Embryonic facial prominence (tissue), 1 donor: ENCODE measurements at regions not wholly inside any gene's neighbourhood (a gene's known extent, or its start where the extent isn't known, plus 50 kb on each side); places are given as distances from the start of the nearest gene placed in this dataset.

Source experiments
- DNase-seq: peaks from one replicate; pipeline ENCODE4 v3.0.0-alpha.2; 2016; ENCODE audit errors: extremely low spot score

DNA sequence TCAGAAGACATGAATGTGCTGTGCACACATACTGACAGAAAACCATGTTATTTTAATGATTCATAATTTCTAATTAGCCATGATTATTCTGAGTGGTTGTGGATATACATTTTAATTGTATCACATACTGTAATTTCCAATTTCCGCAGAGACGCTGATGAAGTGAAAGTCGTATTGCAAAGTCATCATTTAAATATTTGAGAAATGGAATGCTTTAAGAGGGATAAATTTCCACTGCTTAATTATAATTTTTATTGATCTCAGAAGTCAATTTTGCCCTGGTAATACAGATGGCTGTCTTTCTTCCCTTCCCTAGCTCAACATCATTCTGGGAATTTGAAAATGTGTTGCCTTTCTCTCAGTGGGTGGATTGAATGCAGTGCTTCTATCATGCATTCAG, 819.3 kb downstream of the ROBO2 start:
- DNase-seq, result no peak

DNA sequence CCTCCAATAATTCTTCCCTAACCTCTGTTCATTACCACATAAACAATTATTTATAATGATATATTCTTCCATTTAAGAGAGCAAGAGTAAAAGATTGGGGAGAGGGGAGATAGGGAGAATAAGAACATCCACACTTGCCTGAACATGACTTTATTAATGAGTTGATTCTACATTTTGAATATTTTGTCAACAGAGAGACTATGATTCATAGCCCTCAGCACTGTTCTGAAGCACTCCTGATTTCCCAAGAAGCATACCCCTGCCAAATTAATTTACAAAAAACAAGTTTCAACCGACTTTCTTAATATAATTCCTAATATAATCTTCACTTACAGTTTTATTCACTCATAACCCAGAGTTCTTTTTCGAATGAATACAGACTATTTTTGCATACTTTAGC, 828.8 kb downstream of the ROBO2 start:
- no peak for DNase-seq

DNA sequence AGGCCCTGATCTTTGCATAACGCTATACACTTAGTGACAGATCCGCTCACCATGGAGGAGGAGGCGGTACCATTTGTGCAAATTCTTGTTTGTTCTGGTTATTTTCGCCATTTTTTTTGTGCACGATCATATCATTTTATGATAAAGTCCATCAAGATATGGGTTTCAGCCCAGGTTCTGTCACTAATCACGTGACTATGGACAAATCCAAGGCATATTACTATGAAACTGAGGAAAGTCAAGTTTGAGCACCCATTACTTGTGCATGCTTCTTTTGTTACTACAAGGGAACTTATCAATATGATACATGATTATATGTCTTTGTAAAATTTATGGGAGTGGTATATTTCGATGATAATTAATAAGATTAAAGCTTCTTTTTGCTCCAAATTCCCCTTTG, 829.5 kb downstream of the ROBO2 start:
- no peak for DNase-seq

DNA sequence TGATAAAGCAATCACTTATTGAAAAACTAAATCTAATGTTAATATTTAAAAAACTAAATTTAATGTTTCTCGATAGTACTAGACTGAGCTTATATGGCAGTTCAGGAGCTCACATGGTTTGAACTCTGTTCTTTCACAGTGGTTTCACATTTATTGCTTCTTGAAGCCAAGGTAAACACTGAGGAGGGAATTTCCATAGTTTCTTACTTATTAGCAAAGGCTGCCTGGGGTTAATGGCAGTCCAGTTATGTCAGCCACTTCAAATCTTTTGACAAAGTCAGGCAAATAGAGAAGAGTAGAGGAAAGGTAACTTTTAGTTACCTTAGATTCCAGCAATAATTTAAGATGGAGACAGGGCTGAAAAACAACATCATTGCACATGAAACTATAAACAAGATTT, 831.5 kb downstream of the ROBO2 start:
- no peak for DNase-seq

GRCh38 chr3:77873598-77873997, 833.7 kb downstream of the ROBO2 start:
- DNase-seq, result no peak

DNA sequence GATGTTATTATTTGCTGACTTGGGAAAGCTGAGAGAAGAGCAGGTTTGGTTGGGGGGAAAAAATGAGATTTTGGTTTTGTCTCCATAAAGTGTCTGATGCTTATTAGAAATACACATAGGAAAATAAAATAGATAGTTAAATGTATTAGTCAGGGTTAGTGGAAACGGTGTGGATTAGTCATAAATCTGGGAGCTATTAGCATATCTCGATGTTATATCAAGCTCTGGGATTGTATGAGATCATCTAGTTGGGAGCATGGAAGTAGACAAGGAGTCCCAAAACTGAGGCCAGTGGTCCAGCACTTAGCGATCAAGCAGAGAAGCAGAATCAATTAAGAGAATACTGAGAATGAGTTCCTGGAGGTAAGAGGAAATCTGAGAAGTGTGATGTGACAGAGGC, 845.5 kb downstream of the ROBO2 start:
- no peak for DNase-seq

DNA sequence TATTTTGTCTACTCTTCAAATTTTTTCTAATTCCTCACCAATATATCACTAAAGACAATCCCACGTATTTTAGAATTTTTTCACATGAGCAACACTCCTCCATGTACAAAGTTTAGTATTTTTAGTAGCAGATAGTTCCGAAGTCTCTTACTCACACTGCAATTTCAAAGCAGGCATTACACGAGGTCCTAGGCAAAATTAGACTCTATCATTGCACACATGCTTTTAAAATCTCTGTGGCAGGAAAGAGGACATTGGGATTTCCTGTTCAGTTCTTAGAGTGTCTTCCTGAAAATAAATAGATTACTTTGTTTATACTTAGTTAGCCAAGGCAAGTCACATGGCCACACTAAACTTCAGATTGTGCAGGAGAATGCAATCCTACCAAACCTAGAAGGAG, 847.7 kb downstream of the ROBO2 start:
- DNase-seq, result no peak

DNA sequence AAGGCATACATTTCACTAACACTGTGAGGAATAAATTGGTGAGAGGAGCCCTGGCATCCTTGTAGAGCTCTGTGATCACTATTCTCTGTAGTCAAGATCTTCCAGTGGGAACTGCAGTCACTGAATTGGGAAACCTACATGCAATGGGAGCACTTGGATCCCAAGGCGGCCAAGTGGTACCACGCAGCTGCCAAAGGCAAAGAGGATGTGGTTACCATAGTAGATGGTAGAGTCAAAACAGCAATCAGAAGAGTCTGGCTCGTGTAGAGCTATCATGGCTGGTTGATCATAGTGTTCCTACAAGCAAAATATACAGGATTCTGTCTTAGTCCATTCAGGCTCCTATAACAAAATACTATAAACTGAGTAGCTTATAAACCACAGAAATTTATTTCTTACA, 849.7 kb downstream of the ROBO2 start:
- DNase-seq, result no peak

DNA sequence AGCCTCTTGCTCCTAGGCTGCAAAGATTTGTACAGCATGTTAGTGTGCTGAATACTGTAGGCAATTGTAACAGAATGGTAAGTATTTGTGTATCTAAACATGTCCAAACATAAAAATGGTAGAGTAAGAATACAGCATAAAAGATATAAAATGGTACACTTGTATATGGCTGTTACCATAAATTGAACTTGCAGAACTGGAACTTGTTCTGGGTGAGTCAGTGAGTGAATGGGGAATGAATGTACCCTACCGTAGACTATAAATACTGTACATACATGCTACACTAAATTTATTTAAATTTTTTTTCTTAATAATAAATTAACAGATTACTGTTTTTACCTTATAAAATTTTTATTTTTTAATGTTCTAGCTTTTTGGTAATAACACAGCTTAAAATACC, 858.7 kb downstream of the ROBO2 start:
- no peak for DNase-seq

GRCh38 chr3:77902675-77903074, 862.8 kb downstream of the ROBO2 start:
- no peak for DNase-seq

DNA sequence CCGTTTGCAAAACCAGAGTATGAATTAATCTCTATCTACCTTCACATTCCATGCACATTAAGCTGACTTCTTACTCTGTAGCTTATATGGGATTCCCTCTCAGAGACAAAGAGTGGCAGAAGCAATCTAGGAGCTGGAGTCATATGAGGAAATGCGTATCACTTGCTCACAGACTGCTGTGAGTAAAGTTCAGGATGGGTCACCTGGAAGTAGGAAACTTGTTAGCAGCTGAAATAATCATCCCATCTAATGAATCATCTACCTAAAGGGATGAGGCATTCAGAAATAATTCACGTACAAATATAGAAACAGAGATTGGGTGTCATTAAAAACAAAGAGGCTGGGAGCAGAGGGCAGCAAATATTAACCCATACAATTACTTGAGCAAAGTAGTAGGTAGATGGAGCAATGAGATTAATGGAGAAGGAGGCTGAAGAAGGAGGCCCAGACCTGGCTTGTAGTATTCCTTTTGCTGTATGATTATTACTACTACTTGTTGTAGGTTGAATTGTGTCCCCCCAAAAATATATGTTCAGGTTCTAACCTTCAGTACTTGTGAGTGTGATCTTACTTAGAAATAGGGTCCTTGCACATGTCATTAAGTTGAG, 866.3 kb downstream of the ROBO2 start:
- no peak for DNase-seq

DNA sequence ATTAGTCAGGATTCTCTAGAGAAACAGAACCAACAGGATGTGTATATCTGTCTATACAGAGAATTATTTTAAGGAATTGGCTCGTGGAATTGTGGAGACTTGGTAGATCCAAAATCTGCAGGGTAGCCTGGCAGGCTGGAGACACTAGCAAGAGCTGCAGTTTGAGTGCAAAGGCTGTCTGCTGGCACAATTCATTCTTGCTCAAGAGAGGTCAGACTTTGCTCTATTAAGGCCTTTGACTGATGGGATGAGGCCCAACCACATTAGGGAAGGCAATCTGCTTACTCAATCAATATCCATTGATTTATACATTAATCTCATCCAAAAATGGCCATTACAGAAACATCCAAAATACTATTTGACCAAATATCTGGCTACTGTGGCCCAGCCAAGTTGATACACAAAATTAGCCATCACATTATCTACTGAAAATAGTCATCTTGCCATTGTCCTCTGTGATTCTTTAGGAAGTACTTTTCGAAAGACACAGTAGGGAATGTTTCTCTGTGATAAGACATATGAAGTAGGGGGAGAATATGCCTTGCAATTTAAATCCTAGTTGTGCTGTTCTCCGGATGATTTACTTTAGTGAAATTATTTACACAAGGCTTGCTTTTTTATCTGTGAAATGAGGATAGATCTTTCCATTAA, 873.8 kb downstream of the ROBO2 start:
- no peak for DNase-seq

GRCh38 chr3:77915336-77915735, 875.4 kb downstream of the ROBO2 start:
- DNase-seq, result no peak

GRCh38 chr3:77917225-77917624, 877.3 kb downstream of the ROBO2 start:
- DNase-seq, result no peak

- DNase-seq, result no peak
These were observed 879.3 kb downstream of the ROBO2 start for GRCh38 chr3:77919244-77919643.

DNA sequence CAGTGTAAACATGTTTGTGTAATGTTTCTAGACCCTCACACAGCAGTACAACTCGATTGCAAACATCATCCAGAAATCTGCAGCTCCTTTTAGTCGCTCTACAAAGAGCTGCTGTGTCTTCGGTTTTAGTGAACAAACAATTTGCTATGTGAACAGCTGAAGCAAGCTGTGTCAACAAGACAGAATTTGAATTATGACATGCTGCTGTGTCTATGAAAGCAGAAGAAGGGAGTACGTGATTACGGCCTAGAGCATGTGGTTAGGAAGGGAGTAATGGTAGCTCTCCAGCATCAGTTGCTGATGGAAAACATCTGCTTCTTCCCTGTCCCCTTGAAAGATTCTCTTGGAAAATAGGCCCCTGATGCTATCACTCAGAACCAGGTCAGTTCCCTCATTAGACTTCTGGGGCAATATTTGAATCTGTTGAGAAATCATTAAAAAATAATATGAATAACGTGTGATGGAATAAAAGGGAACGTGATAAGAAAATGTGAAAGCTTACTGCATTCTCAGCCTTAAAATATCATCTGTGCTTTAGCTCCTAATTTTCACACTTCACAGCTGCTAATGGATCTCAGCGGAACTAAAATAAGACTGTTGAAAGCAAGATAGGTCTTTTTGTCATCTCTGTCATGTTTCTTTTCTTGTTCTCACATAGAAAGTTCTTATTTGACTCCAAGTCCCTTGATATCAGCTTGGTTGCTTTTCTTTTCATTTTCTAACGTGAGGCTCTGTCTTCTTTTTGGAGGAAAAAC, 891.5 kb downstream of the ROBO2 start:
- DNase-seq, result no peak

- DNase-seq, result no peak
These were observed 893.0 kb downstream of the ROBO2 start for GRCh38 chr3:77932926-77933325.

GRCh38 chr3:77933926-77934325, 894.0 kb downstream of the ROBO2 start:
- DNase-seq, result no peak

GRCh38 chr3:77935418-77935817, 895.5 kb downstream of the ROBO2 start:
- no peak for DNase-seq

GRCh38 chr3:77939726-77940125, 899.8 kb downstream of the ROBO2 start:
- DNase-seq, result no peak

- DNase-seq, result no peak
These were observed 903.7 kb downstream of the ROBO2 start for GRCh38 chr3:77943598-77943997.

DNA sequence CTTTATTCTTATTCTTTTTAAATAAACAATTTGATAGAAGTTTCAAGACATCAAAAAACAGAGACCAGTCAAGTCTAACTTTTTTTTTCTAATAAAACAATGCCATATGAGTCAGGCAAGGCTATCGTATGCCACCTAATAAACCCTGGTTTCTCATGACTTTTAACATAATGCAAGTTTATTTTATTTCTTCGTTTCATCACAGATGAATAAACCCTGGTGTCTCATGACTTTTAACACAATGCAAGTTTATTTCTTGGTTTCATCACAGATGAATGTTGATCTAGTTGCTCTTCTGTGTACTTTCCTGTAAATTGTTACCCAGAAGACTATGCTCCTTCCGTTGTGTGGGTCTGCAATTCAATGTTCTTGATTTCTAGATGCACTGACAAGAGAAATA, 905.4 kb downstream of the ROBO2 start:
- no peak for DNase-seq

DNA sequence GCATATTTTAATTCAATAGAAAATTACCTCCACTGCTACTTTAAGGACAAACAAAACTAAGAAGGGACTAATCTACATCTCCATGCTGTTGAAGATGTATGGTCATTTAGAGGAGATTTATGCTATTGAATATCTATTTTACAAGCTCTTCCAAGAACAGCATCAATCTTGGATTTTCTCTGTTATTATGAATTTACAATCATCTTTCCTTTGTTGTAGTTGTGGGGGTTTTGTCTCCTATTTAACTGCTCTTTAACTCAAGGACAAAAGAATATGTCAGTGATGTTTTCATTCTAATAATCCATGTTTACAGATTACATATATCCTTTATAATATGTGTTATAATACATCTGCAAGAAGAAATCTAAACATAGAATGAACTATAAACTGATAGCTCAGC, 907.8 kb downstream of the ROBO2 start:
- no peak for DNase-seq
